Stimulated activated CD8-positive, alpha-beta memory T cell treated with anti-CD3 and anti-CD28 coated beads, Interleukin-15, amount 100 ng/mL, for 48 hours (primary cell): ENCODE measurements at regions not wholly inside any gene's neighbourhood (a gene's known extent, or its start where the extent isn't known, plus 50 kb on each side); places are given as distances from the start of the nearest gene placed in this dataset.
"Not testable (repeated sequence)": the region's sequence is repeated elsewhere in the genome, so short reads cannot be mapped to it uniquely, and the experiment has no call there.

Experiments used
- DNase-seq, 2 donors: peaks; one replicate each; pipeline ENCODE4 v3.0.0-alpha.2; 2020; ENCODE audit warnings: low read depth in 2 of 2

GRCh38 chr2:7523481-7524120, 606.4 kb downstream of the RNF144A start:
- no peak for DNase-seq

- no peak for DNase-seq
Measured at GRCh38 chr2:7524195-7524594, 607.0 kb downstream of the RNF144A start.

- DNase-seq, result no peak
Measured at GRCh38 chr2:7525746-7526145, 608.5 kb downstream of the RNF144A start.

- no peak for DNase-seq
Measured at GRCh38 chr2:7527165-7527722, 610.0 kb downstream of the RNF144A start.

GRCh38 chr2:7530001-7530400, 612.8 kb downstream of the RNF144A start:
- no peak for DNase-seq

- DNase-seq, result no peak
Measured at GRCh38 chr2:7539077-7539476, 621.9 kb downstream of the RNF144A start.

- DNase-seq, result no peak
Measured at GRCh38 chr2:7539760-7540159, 622.5 kb downstream of the RNF144A start.

GRCh38 chr2:7552825-7553570, 635.8 kb downstream of the RNF144A start:
- no peak for DNase-seq

GRCh38 chr2:7555260-7555659, 638.0 kb downstream of the RNF144A start:
- DNase-seq, result no peak

GRCh38 chr2:7557376-7557775, 640.2 kb downstream of the RNF144A start:
- no peak for DNase-seq

- DNase-seq, result no peak
Measured at GRCh38 chr2:7559791-7560190, 642.6 kb downstream of the RNF144A start.

GRCh38 chr2:7566382-7566881, 649.2 kb downstream of the RNF144A start:
- no peak for DNase-seq

GRCh38 chr2:7567116-7567515, 649.9 kb downstream of the RNF144A start:
- not testable (repeated sequence) for DNase-seq

- peak; percentile 57 to 72 for DNase-seq
Measured at GRCh38 chr2:7567646-7568045, 650.4 kb downstream of the RNF144A start.

- DNase-seq, result no peak
Measured at GRCh38 chr2:7570247-7570646, 653.0 kb downstream of the RNF144A start.

GRCh38 chr2:7571701-7572100, 654.5 kb downstream of the RNF144A start:
- DNase-seq, result no peak

GRCh38 chr2:7572450-7572849, 655.2 kb downstream of the RNF144A start:
- peak; percentile 15 to 25 for DNase-seq

- DNase-seq, result no peak
Measured at GRCh38 chr2:7573166-7573825, 656.1 kb downstream of the RNF144A start.

- DNase-seq, result no peak
Measured at GRCh38 chr2:7574385-7574784, 657.2 kb downstream of the RNF144A start.

GRCh38 chr2:7577769-7578168, 660.6 kb downstream of the RNF144A start:
- no peak for DNase-seq

GRCh38 chr2:7584017-7584416, 666.8 kb downstream of the RNF144A start:
- no peak for DNase-seq

GRCh38 chr2:7586898-7587297, 669.7 kb downstream of the RNF144A start:
- DNase-seq, result no peak
